ENCODE measurements at regions not wholly inside any gene's neighbourhood (a gene's known extent, or its start where the extent isn't known, plus 50 kb on each side); places are given as distances from the start of the nearest gene placed in this dataset.

- no peak overlapping the region for H3K27ac ChIP-seq (ENCODE audit: low read depth in 1 of 2, low read length in 1 of 2)
- peaks cover 0 to 3% (median 0%) of the 10 kb centered on the region in 5 donors for H3K4me1 ChIP-seq (ENCODE audit: control insufficient read depth in 5 of 5, insufficient read depth in 5 of 5, low read length in 5 of 5)
- H3K9me3 ChIP-seq (ENCODE audit: control insufficient read depth in 4 of 4, insufficient read depth in 3 of 4, low read length in 3 of 4): no peaks in the 10 kb centered on the region
- H3K36me3 ChIP-seq (ENCODE audit: control insufficient read depth in 4 of 4, insufficient read depth in 4 of 4, low read length in 4 of 4): no peaks in the 10 kb centered on the region
- no peak for TF ChIP-seq CTCF (IDR thresholded peaks at IDR 0.05; ENCODE audit: control extremely low read depth, extremely low read depth)
- no peak overlapping the region for H3K4me3 ChIP-seq
- no peak overlapping the region for H3K9ac ChIP-seq (ENCODE audit: insufficient read depth in 1 of 2, low read length in 2 of 2)
- 91 to 92% methylated on average over 5 of the region's 5 CpGs for WGBS, 2 donors
- no peak for ATAC-seq (ENCODE audit: insufficient read depth, low FRiP score)
- no peak for DNase-seq
- H3K27me3 ChIP-seq (ENCODE audit: control insufficient read depth in 3 of 3, insufficient read depth in 3 of 3, low read length in 2 of 3): no peaks in the 10 kb centered on the region
Observed at GRCh38 chr5:173751266-173751600, 134.8 kb upstream of the BOD1 start.

DNA sequence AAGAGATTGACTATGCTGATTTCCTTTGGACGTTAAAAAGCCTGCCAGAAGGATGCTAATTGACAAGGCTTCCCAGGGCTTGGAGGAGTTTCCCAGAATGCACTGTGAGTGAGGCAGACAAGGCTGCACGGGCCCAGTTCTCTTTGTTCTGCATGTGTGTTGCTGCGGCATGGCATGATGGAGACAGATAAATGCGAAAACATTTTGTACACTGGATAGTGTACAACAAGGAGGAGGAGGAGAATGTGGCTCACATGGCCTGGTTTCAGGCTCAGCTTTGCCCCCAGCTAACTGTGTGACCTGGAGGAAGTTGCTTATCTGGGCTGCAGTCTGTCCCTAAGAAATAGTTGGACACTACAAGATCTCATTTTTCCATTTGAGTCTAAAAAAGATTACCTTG lies 135.5 kb upstream of the CPEB4 start:
- Histone ChIP-seq H3K4me1 (ENCODE audit: control insufficient read depth in 5 of 5, insufficient read depth in 5 of 5, low read length in 5 of 5) (peaks cover 0 to 3% (median 0%) of the 10 kb centered on the region in 5 donors), H3K4me3 (no peak overlapping the region), H3K9ac (ENCODE audit: insufficient read depth in 1 of 2, low read length in 2 of 2) (no peak overlapping the region), H3K27me3 (ENCODE audit: control insufficient read depth in 3 of 3, insufficient read depth in 3 of 3, low read length in 2 of 3) (no peaks in the 10 kb centered on the region), H3K27ac (ENCODE audit: low read depth in 1 of 2, low read length in 1 of 2) (no peak overlapping the region), H3K9me3 (ENCODE audit: control insufficient read depth in 4 of 4, insufficient read depth in 3 of 4, low read length in 3 of 4) (peaks cover 0 to 2% (median 0%) of the 10 kb centered on the region in 4 donors), H3K36me3 (ENCODE audit: control insufficient read depth in 4 of 4, insufficient read depth in 4 of 4, low read length in 4 of 4) (no peaks in the 10 kb centered on the region)
- 91 to 97% methylated on average over 4 of the region's 4 CpGs for WGBS, 2 donors
- ATAC-seq (ENCODE audit: insufficient read depth, low FRiP score): no peak
- no peak for TF ChIP-seq CTCF (IDR thresholded peaks at IDR 0.05; ENCODE audit: control extremely low read depth, extremely low read depth)
- no peak for DNase-seq

DNA sequence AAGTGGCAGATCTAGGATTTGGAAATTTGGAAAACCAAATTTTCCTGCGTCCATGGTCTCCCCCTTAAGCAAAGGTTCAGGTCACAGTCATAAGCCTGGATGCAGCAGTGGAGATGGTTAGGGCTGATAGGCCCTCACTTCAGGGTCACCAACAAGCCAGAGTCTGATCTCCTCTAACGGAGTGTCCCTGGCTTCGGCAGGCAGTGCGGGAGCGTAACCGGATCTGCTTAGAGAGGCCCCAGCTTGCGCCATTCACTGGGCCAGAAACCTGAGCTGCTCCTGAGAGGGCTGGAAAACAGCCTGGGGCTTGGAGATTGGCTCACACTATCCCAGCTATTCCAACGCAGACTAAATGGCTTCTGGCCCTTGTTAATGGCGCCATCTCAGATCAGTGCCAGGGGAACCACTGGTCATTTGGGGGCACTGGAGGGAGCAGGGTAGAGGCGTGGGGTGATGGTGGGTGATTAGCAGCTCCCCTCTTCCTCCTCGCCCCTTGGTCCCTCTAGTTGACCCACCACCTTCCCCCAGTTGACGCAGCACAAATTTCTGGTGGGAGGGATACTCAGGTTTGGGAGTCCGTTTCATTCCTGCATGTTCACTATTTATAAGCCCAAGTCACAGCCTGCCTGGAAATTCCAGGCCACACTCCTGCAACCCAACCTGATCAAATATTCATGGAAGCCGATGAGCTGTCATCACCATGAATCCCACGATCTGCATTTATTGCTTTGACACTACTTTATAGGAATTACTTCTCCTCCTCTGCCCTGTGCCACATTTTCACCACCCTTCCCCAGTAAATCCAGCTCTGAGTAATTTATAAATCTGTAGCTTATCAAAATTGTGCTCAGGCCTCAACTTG lies 134.6 kb upstream of the CPEB4 start:
- H3K27me3 ChIP-seq (ENCODE audit: control insufficient read depth in 3 of 3, insufficient read depth in 3 of 3, low read length in 2 of 3): no peaks in the 10 kb centered on the region
- peaks cover 0 to 5% (median 3%) of the 10 kb centered on the region in 5 donors for H3K4me1 ChIP-seq (ENCODE audit: control insufficient read depth in 5 of 5, insufficient read depth in 5 of 5, low read length in 5 of 5)
- H3K27ac ChIP-seq (ENCODE audit: low read depth in 1 of 2, low read length in 1 of 2): peak overlapping the region in 1 of 2 donors; percentile 11
- H3K9me3 ChIP-seq (ENCODE audit: control insufficient read depth in 4 of 4, insufficient read depth in 3 of 4, low read length in 3 of 4): peaks cover 0 to 2% (median 0%) of the 10 kb centered on the region in 4 donors
- ATAC-seq (ENCODE audit: insufficient read depth, low FRiP score) (no peak), DNase-seq (peak; percentile 57 to 84 (median 59))
- H3K36me3 ChIP-seq (ENCODE audit: control insufficient read depth in 4 of 4, insufficient read depth in 4 of 4, low read length in 4 of 4): no peaks in the 10 kb centered on the region
- WGBS, 2 donors: 83 to 89% methylated on average over 15 of the region's 15 CpGs
- no peak for TF ChIP-seq CTCF (IDR thresholded peaks at IDR 0.05; ENCODE audit: control extremely low read depth, extremely low read depth)
- H3K4me3 ChIP-seq: no peak overlapping the region
- no peak overlapping the region for H3K9ac ChIP-seq (ENCODE audit: insufficient read depth in 1 of 2, low read length in 2 of 2)

Data from lung (tissue), 11 donors.